ENCODE measurements at regions not wholly inside any gene's neighbourhood (a gene's known extent, or its start where the extent isn't known, plus 50 kb on each side); places are given as distances from the start of the nearest gene placed in this dataset.

GRCh38 chr1:224489534-224490365 lies 55.2 kb upstream of the WDR26 start:
- peaks cover 23 to 60% of the 10 kb centered on the region in 2 experiments for H3K4me1 Mint-ChIP-seq
- Histone ChIP-seq H2BK120ac (ENCODE audit: low read depth, low read length, poor library complexity, severe bottlenecking) (no peak overlapping the region), H3K4me1 (ENCODE audit: insufficient read depth, low read length) (peaks cover 2% of the 10 kb centered on the region; the same call in 1 of the 2 replicates), H2BK12ac (ENCODE audit: insufficient read length, low read depth, low read length) (no peak overlapping the region), H3K79me2 (ENCODE audit: insufficient read depth, low read length) (no peaks in the 10 kb centered on the region), H3K4me2 (ENCODE audit: insufficient read depth, insufficient read length, low read length) (no peak overlapping the region), H3K79me1 (ENCODE audit: insufficient read depth, low read depth, low read length, poor library complexity, severe bottlenecking) (no peaks in the 10 kb centered on the region), H3K27me3 (ENCODE audit: insufficient read depth, low read length) (no peaks in the 10 kb centered on the region), H4K91ac (ENCODE audit: insufficient read length, low read depth, low read length) (no peak overlapping the region), H2BK5ac (ENCODE audit: insufficient read length, low read length) (no peak overlapping the region), H3K14ac (ENCODE audit: insufficient read depth, low read length) (no peak overlapping the region), H3K9me3 (ENCODE audit: control insufficient read depth, low read depth, low read length) (no peaks in the 10 kb centered on the region), H3K56ac (ENCODE audit: insufficient read length, low read depth, low read length) (no peak overlapping the region), H3K23me2 (ENCODE audit: insufficient read length, low read depth, low read length, poor library complexity, severe bottlenecking) (no peaks in the 10 kb centered on the region), H4K5ac (ENCODE audit: insufficient read length, low read depth, low read length) (no peak overlapping the region), H2AFZ (ENCODE audit: low read length) (no peak overlapping the region), H3K27ac (ENCODE audit: insufficient read length, low read depth, low read length) (no peak overlapping the region), H3K4ac (ENCODE audit: low read depth, low read length) (no peak overlapping the region), H2AK5ac (ENCODE audit: insufficient read length, low read length) (no peak overlapping the region), H2BK20ac (ENCODE audit: low read depth, low read length, poor library complexity, severe bottlenecking) (no peak overlapping the region), H2BK15ac (ENCODE audit: low read depth, low read length) (no peak overlapping the region), H3K9ac (ENCODE audit: extremely low read depth, insufficient read length, low read length) (no peak overlapping the region), H4K8ac (replicated peaks; ENCODE audit: insufficient read length, low read depth, low read length) (no peak overlapping the region), H3K23ac (ENCODE audit: insufficient read length, low read depth, low read length) (no peak overlapping the region), H3K18ac (ENCODE audit: insufficient read length, low read depth, low read length) (no peak overlapping the region), H4K20me1 (ENCODE audit: control insufficient read depth, insufficient read depth, insufficient read length) (no peaks in the 10 kb centered on the region), H3T11ph (ENCODE audit: low read length) (no peak overlapping the region)
- no peak overlapping the region for H3K4me3 Mint-ChIP-seq
- H3K27ac Mint-ChIP-seq: peak overlapping the region in 1 of 3 experiments; percentile 32; a peak in 2 of 7 replicates
- no peak for TF ChIP-seq CTCF (conservative IDR thresholded peaks at IDR 0.05)
- no peak for DNase-seq
- no peaks in the 10 kb centered on the region for H3K27me3 Mint-ChIP-seq (ENCODE audit: low read depth)
- H3K36me3 Mint-ChIP-seq (ENCODE audit: insufficient read depth in 1 of 3, low read depth in 3 of 3): peaks cover 8 to 26% (median 16%) of the 10 kb centered on the region in 3 experiments
- no CpG with 5 or more reads among the region's 5 CpGs for WGBS (ENCODE audit: extremely low coverage, insufficient read length, low lambda C conversion rate)
- peaks cover 17% of the 10 kb centered on the region in 2 experiments for H3K9me3 Mint-ChIP-seq

Measured in H9 (cell line).